ENCODE measurements at regions not wholly inside any gene's neighbourhood (a gene's known extent, or its start where the extent isn't known, plus 50 kb on each side); places are given as distances from the start of the nearest gene placed in this dataset.
A peak's percentile ranks its signal among the peaks of the same experiment; 100 is the strongest.
"Not testable (repeated sequence)": the region's sequence is repeated elsewhere in the genome, so short reads cannot be mapped to it uniquely, and the experiment has no call there.

- DNase-seq: no peak
Observed at GRCh38 chr16:9141813-9142212, 50.4 kb downstream of the HAPSTR1 start.

- DNase-seq: no peak
Observed at GRCh38 chr16:9144106-9144505, 52.7 kb downstream of the HAPSTR1 start.

GRCh38 chr16:9148374-9149015 is 57.1 kb downstream of the HAPSTR1 start:
- no peak for DNase-seq

- DNase-seq: no peak
Observed at GRCh38 chr16:9151074-9151473, 59.6 kb downstream of the HAPSTR1 start.

GRCh38 chr16:9151597-9151996 is 60.2 kb downstream of the HAPSTR1 start:
- DNase-seq: no peak

GRCh38 chr16:9152649-9153501 is 61.4 kb downstream of the HAPSTR1 start:
- DNase-seq: no peak

GRCh38 chr16:9153502-9153864 is 62.0 kb downstream of the HAPSTR1 start:
- DNase-seq: no peak

- no peak for DNase-seq
Observed at GRCh38 chr16:9154567-9155410, 63.3 kb downstream of the HAPSTR1 start.

GRCh38 chr16:9155871-9156270 is 64.4 kb downstream of the HAPSTR1 start:
- DNase-seq: no peak

- peak; percentile 50 for DNase-seq
Observed at GRCh38 chr16:9159839-9160550, 68.6 kb downstream of the HAPSTR1 start.

- no peak for DNase-seq
Observed at GRCh38 chr16:9160551-9160911, 69.1 kb downstream of the HAPSTR1 start.

- DNase-seq: no peak
Observed at GRCh38 chr16:9165681-9166080, 74.2 kb downstream of the HAPSTR1 start.

GRCh38 chr16:9166326-9166993 is 75.0 kb downstream of the HAPSTR1 start:
- not testable (repeated sequence) for DNase-seq

- DNase-seq: no peak
Observed at GRCh38 chr16:9169094-9169493, 77.7 kb downstream of the HAPSTR1 start.

GRCh38 chr16:9170470-9170869 is 79.0 kb downstream of the HAPSTR1 start:
- DNase-seq: no peak

GRCh38 chr16:9176547-9177418 is 85.3 kb downstream of the HAPSTR1 start:
- DNase-seq: no peak

- no peak for DNase-seq
Observed at GRCh38 chr16:9177861-9178260, 86.4 kb downstream of the HAPSTR1 start.

GRCh38 chr16:9183682-9184353 is 92.4 kb downstream of the HAPSTR1 start:
- no peak for DNase-seq

GRCh38 chr16:9184354-9184690 is 92.9 kb downstream of the HAPSTR1 start:
- no peak for DNase-seq

GRCh38 chr16:9185381-9185780 is 93.9 kb downstream of the HAPSTR1 start:
- DNase-seq: no peak

GRCh38 chr16:9186061-9186460 is 94.6 kb downstream of the HAPSTR1 start:
- no peak for DNase-seq

All from left hindlimb (tissue), 1 donor.